IMR-90 (cell line): ENCODE measurements at regions not wholly inside any gene's neighbourhood (a gene's known extent, or its start where the extent isn't known, plus 50 kb on each side); places are given as distances from the start of the nearest gene placed in this dataset.

Experiments used
- ATAC-seq: fragments of 200-7000 bp; cut with Tn5 transposase; 2 replicates; pipeline ENCODE4 v1.9.1; 2020; ENCODE audit warnings: low read depth, mild to moderate bottlenecking, moderate library complexity
- BruUV-seq: library from RNA; stranded (reverse); fragments of 400-500 nt; replicated peaks from 2 replicates; lab custom pipeline; 2021; lab: Mats Ljungman, UMichigan
- CTCF ChIA-PET: fragments of 300-600 bp; formaldehyde crosslinking; extraction: SDS; loops from one replicate; lab custom pipeline; 2021; ENCODE audit warnings: antibody characterized with exemption; lab: Yijun Ruan, JAX
- POLR2A ChIA-PET: fragments of 300-600 bp; sonication (Branson Sonifier 250); formaldehyde crosslinking; loops from one replicate; lab custom pipeline; 2022; ENCODE audit warnings: antibody characterized with exemption; ENCODE audit not compliant: unreplicated experiment; lab: Charles Lee
- DNase-seq: peaks from one replicate; pipeline ENCODE4 v3.0.0; 2013
- H2AFZ ChIP-seq: replicated peaks from 2 replicates; pipeline ENCODE3; 2013; ENCODE audit warnings: low read length, mild to moderate bottlenecking; ENCODE audit not compliant: poor library complexity
- H2AK5ac ChIP-seq: 2 replicates; pipeline ENCODE4 v1.6.1; 2013; ENCODE audit warnings: low read depth, low read length, inconsistent platforms
- H2AK9ac ChIP-seq: replicated peaks from 2 replicates; pipeline ENCODE3; 2013; ENCODE audit warnings: mild to moderate bottlenecking, low read depth, low read length, moderate library complexity; ENCODE audit not compliant: poor library complexity
- H2BK120ac ChIP-seq: 2 replicates; pipeline ENCODE4 v1.6.1; 2013; ENCODE audit warnings: low read depth, low read length, inconsistent platforms
- H2BK15ac ChIP-seq: 3 replicates; pipeline ENCODE4 v1.6.1; 2013; ENCODE audit warnings: low read depth, low read length, inconsistent platforms
- H2BK20ac ChIP-seq: 2 replicates; pipeline ENCODE4 v1.6.1; 2013; ENCODE audit warnings: low read depth, mild to moderate bottlenecking, inconsistent platforms, low read length, moderate library complexity
- H2BK5ac ChIP-seq: 2 replicates; pipeline ENCODE4 v1.6.1; 2013; ENCODE audit warnings: mild to moderate bottlenecking, low read depth, low read length, inconsistent platforms; ENCODE audit not compliant: poor library complexity, severe bottlenecking
- H3K14ac ChIP-seq: replicated peaks from 2 replicates; pipeline ENCODE4 v1.6.1; 2013; ENCODE audit warnings: low read depth, low read length, inconsistent platforms
- H3K18ac ChIP-seq: 2 replicates; pipeline ENCODE4 v1.6.1; 2013; ENCODE audit warnings: low read depth, low read length, control low read depth
- H3K23ac ChIP-seq: 2 replicates; pipeline ENCODE4 v1.6.1; 2013; ENCODE audit warnings: low read depth, low read length, inconsistent platforms
- H3K27ac ChIP-seq: 2 replicates; pipeline ENCODE4 v1.5.1; 2013; ENCODE audit warnings: mild to moderate bottlenecking, control low read depth, low read length; ENCODE audit not compliant: insufficient read depth
- H3K27me3 ChIP-seq: 2 replicates; pipeline ENCODE4 v1.6.1; 2013; ENCODE audit warnings: low read length; ENCODE audit not compliant: control insufficient read depth, insufficient read depth
- H3K36me3 ChIP-seq: 2 replicates; pipeline ENCODE4 v1.6.1; 2013; ENCODE audit warnings: low read length, mixed read lengths; ENCODE audit not compliant: control insufficient read depth, insufficient read depth
- H3K4ac ChIP-seq: 2 replicates; pipeline ENCODE4 v1.6.1; 2013; ENCODE audit warnings: low read depth, low read length, inconsistent platforms
- H3K4me1 ChIP-seq: 2 replicates; pipeline ENCODE4 v1.6.1; 2013; ENCODE audit warnings: low read length, mixed read lengths; ENCODE audit not compliant: control insufficient read depth, insufficient read depth
- H3K4me2 ChIP-seq: 2 replicates; pipeline ENCODE4 v1.6.1; 2013; ENCODE audit warnings: low read depth, mild to moderate bottlenecking, control low read depth, low read length, moderate library complexity
- H3K4me3 ChIP-seq: 2 replicates; pipeline ENCODE4 v1.5.1; 2013; ENCODE audit warnings: low read depth, mild to moderate bottlenecking, control low read depth, low read length, moderate library complexity; ENCODE audit not compliant: insufficient read depth
- H3K56ac ChIP-seq: 2 replicates; pipeline ENCODE4 v1.6.1; 2013; ENCODE audit warnings: low read length, inconsistent platforms; ENCODE audit not compliant: insufficient read depth; ENCODE audit errors: extremely low read depth
- H3K79me1 ChIP-seq, 2 experiments: 2 replicates each; pipeline ENCODE4 v1.6.1; 2013; ENCODE audit warnings: low read length in 2 of 2, inconsistent platforms in 1 of 2, low read depth in 1 of 2
- H3K9ac ChIP-seq: 2 replicates; pipeline ENCODE4 v1.6.1; 2013; ENCODE audit warnings: low read depth, low read length, control low read depth
- H3K9me1 ChIP-seq: 2 replicates; pipeline ENCODE4 v1.6.1; 2013; ENCODE audit warnings: low read length, inconsistent platforms; ENCODE audit not compliant: insufficient read depth
- H3K9me3 ChIP-seq: 2 replicates; pipeline ENCODE4 v1.6.1; 2013; ENCODE audit warnings: low read length; ENCODE audit not compliant: control insufficient read depth, insufficient read depth
- H4K20me1 ChIP-seq: 2 replicates; pipeline ENCODE4 v1.6.1; 2013; ENCODE audit warnings: low read length, inconsistent platforms; ENCODE audit not compliant: insufficient read depth
- H4K5ac ChIP-seq: 2 replicates; pipeline ENCODE4 v1.6.1; 2013; ENCODE audit warnings: mild to moderate bottlenecking, low read depth, low read length, control low read depth
- H4K8ac ChIP-seq, 2 experiments: 2 replicates each; pipeline ENCODE4 v1.6.1; 2013; ENCODE audit warnings: low read depth in 2 of 2, low read length in 2 of 2, control low read depth in 1 of 2, inconsistent platforms in 1 of 2
- H4K91ac ChIP-seq: 2 replicates; pipeline ENCODE4 v1.6.1; 2013; ENCODE audit warnings: low read depth, low read length, inconsistent platforms; ENCODE audit not compliant: insufficient read depth
- BHLHE40 ChIP-seq: fragments of 150-350 bp; IDR thresholded peaks from 2 replicates; pipeline ENCODE4 v1.6.1; 2016; ENCODE audit warnings: mild to moderate bottlenecking, low read depth, low read length
- CEBPB ChIP-seq: IDR thresholded peaks from 2 replicates; pipeline ENCODE4 v1.6.1; 2012; ENCODE audit warnings: low read depth, low read length, improper control_type of control experiment
- CHD1 ChIP-seq: IDR thresholded peaks from 2 replicates; pipeline ENCODE4 v1.6.1; 2012; ENCODE audit warnings: low read depth, low read length, improper control_type of control experiment
- CTCF ChIP-seq: conservative IDR thresholded peaks from 2 replicates; pipeline ENCODE4 v1.5.1; 2012; ENCODE audit warnings: mild to moderate bottlenecking, low read depth, low read length, improper control_type of control experiment
- ELK1 ChIP-seq: fragments of 150-350 bp; IDR thresholded peaks from 2 replicates; pipeline ENCODE4 v1.6.1; 2016; ENCODE audit warnings: low read depth, mild to moderate bottlenecking, low read length, moderate library complexity, borderline replicate concordance
- FOS ChIP-seq: fragments of 150-350 bp; IDR thresholded peaks from 2 replicates; pipeline ENCODE4 v1.6.1; 2016; ENCODE audit warnings: low read depth, low read length
- MAFK ChIP-seq: IDR thresholded peaks from 2 replicates; pipeline ENCODE4 v1.6.1; 2012; ENCODE audit warnings: low read depth, low read length, improper control_type of control experiment
- MAZ ChIP-seq: IDR thresholded peaks from 2 replicates; pipeline ENCODE4 v1.6.1; 2012; ENCODE audit warnings: low read depth, mild to moderate bottlenecking, low read length, improper control_type of control experiment, moderate library complexity, borderline replicate concordance
- MXI1 ChIP-seq: IDR thresholded peaks from 2 replicates; pipeline ENCODE4 v1.6.1; 2012; ENCODE audit warnings: low read depth, mild to moderate bottlenecking, low read length, moderate library complexity, borderline replicate concordance
- NFE2L2 ChIP-seq: fragments of 150-350 bp; IDR thresholded peaks from 2 replicates; pipeline ENCODE4 v1.6.1; 2016; ENCODE audit warnings: low read depth, mild to moderate bottlenecking, low read length
- POLR2A ChIP-seq: IDR thresholded peaks from 2 replicates; pipeline ENCODE4 v1.6.1; 2012; ENCODE audit warnings: mild to moderate bottlenecking, low read depth, low read length
- RAD21 ChIP-seq: IDR thresholded peaks from 2 replicates; pipeline ENCODE4 v1.6.1; 2012; ENCODE audit warnings: low read length, improper control_type of control experiment
- RCOR1 ChIP-seq: IDR thresholded peaks from 2 replicates; pipeline ENCODE4 v1.6.1; 2012; ENCODE audit warnings: mild to moderate bottlenecking, low read length, improper control_type of control experiment; ENCODE audit not compliant: insufficient replicate concordance
- RFX5 ChIP-seq: IDR thresholded peaks from 2 replicates; pipeline ENCODE4 v1.8.0; 2012; ENCODE audit warnings: low read depth, mild to moderate bottlenecking, low read length, moderate library complexity
- SMC3 ChIP-seq: fragments of 150-350 bp; IDR thresholded peaks from 2 replicates; pipeline ENCODE4 v1.6.1; 2016; ENCODE audit warnings: low read depth, mild to moderate bottlenecking, antibody characterized with exemption, low read length, moderate library complexity
- USF2 ChIP-seq: fragments of 150-350 bp; IDR thresholded peaks from 2 replicates; pipeline ENCODE4 v1.6.1; 2017; ENCODE audit warnings: mild to moderate bottlenecking, antibody characterized with exemption, low read length, low read depth
- WGBS, 2 experiments: methylation state at CpG; one replicate each; pipeline versions ENCODE4 v1.1.5 to v1.1.7; 2013; ENCODE audit warnings: missing lambda C conversion rate in 2 of 2; ENCODE audit not compliant: insufficient read length in 1 of 2; ENCODE audit errors: extremely low coverage in 2 of 2; 5-methylcytosine and 5-hydroxymethylcytosine counted together
- dilution Hi-C: fragments of 300-500 bp; cut with HindIII; formaldehyde crosslinking; loops from one replicate; pipeline ENCODE4 v1.14.3; 2018; ENCODE audit warnings: low sequenced_read_pairs; ENCODE audit not compliant: unreplicated experiment
- in situ Hi-C: fragments of 300-500 bp; cut with MboI; formaldehyde crosslinking; loops from 3 replicates; pipeline ENCODE4 v1.14.3; 2019; ENCODE audit warnings: low sequenced_read_pairs, inconsistent platforms, mixed read lengths
- intact Hi-C: fragments of 100-400 bp; cut with micrococcal nuclease; formaldehyde crosslinking; loops from 2 replicates; pipeline ENCODE4 v1.10.0; 2022

- CTCF ChIA-PET: interaction anchor here (0.6 to 1.1 kb wide), 2 partner anchors 9 to 27 kb away, joined by 3 read pairs; no protein-coding TSS in a partner anchor
- no peaks in the 10 kb centered on the region for H3K79me1 ChIP-seq
- BruUV-seq: no TSS peak
Measured at GRCh38 chr10:113319479-113319878, 233.4 kb upstream of the HABP2 start.

More at GRCh38 chr10:113319479-113319878, 233.4 kb upstream of the HABP2 start:
- Histone ChIP-seq H3K9ac (no peak overlapping the region), H4K8ac (no peak overlapping the region), H3K36me3 (no peaks in the 10 kb centered on the region), H4K20me1 (no peaks in the 10 kb centered on the region), H2BK20ac (no peak overlapping the region), H3K27ac (no peak overlapping the region), H3K18ac (no peak overlapping the region), H2AK5ac (no peak overlapping the region), H3K23ac (no peak overlapping the region), H4K91ac (no peak overlapping the region), H4K5ac (no peak overlapping the region), H2AK9ac (no peak overlapping the region), H3K9me3 (0 out of 2 replicates have a peak, but pooled peaks cover 2% of the 10 kb centered on the region), H2BK5ac (no peak overlapping the region), H3K4ac (no peak overlapping the region), H3K9me1 (no peaks in the 10 kb centered on the region), H3K14ac (no peak overlapping the region), H3K4me2 (no peak overlapping the region), H2AFZ (no peak overlapping the region), H3K4me1 (no peaks in the 10 kb centered on the region), H3K27me3 (peaks cover 19% of the 10 kb centered on the region), H2BK15ac (no peak overlapping the region), H3K56ac (no peak overlapping the region), H3K4me3 (no peak overlapping the region), H2BK120ac (no peak overlapping the region)
- no peak for ATAC-seq
- intact Hi-C loops (no loop called here), in situ Hi-C loops (no loop called here), dilution Hi-C loops (no loop called here)
- WGBS, 2 experiments: no CpG with 5 or more reads among the region's 3 CpGs
- POLR2A ChIA-PET: no interaction called here
- no peak for DNase-seq
- TF ChIP-seq RCOR1: no peak
- TF ChIP-seq CTCF: no peak
- TF ChIP-seq SMC3: no peak
- TF ChIP-seq CHD1: no peak
- no peak for TF ChIP-seq CEBPB
- TF ChIP-seq MAZ: no peak
- no peak for TF ChIP-seq USF2
- TF ChIP-seq BHLHE40: no peak
- no peak for TF ChIP-seq MAFK
- no peak for TF ChIP-seq POLR2A
- TF ChIP-seq NFE2L2: no peak
- TF ChIP-seq RAD21: no peak
- no peak for TF ChIP-seq RFX5
- no peak for TF ChIP-seq FOS
- TF ChIP-seq ELK1: no peak
- TF ChIP-seq MXI1: no peak
